Panc1 (cell line): ENCODE measurements at regions not wholly inside any gene's neighbourhood (a gene's known extent, or its start where the extent isn't known, plus 50 kb on each side); places are given as distances from the start of the nearest gene placed in this dataset.

Experiments
- ATAC-seq: fragments of 200-7000 bp; cut with Tn5 transposase; 2 replicates; pipeline ENCODE4 v1.9.1; 2020; ENCODE audit warnings: mild to moderate bottlenecking, moderate library complexity
- BruUV-seq: library from RNA; stranded (reverse); fragments of 400-500 nt; replicated peaks from 2 replicates; lab custom pipeline; 2021; lab: Mats Ljungman, UMichigan
- CTCF ChIA-PET: fragments of 300-600 bp; sonication (Branson Sonifier 250); formaldehyde crosslinking; loops from one replicate; lab custom pipeline; 2022; ENCODE audit warnings: antibody characterized with exemption; lab: Charles Lee
- POLR2A ChIA-PET: fragments of 300-600 bp; sonication (Branson Sonifier 250); formaldehyde crosslinking; loops from one replicate; lab custom pipeline; 2022; ENCODE audit warnings: antibody characterized with exemption; lab: Charles Lee
- DNase-seq: peaks from one replicate; pipeline ENCODE4 v3.0.0-alpha.2; 2010; ENCODE audit warnings: low read depth, low spot score
- H3K27ac ChIP-seq: 2 replicates; pipeline ENCODE4 v1.5.1; 2011; ENCODE audit warnings: mild to moderate bottlenecking, low read length, inconsistent platforms
- H3K27me3 ChIP-seq: fragments of 200-500 bp; sonication (Bioruptor generic); 2 replicates; pipeline ENCODE4 v1.6.0; 2014; ENCODE audit warnings: low read length, inconsistent platforms; ENCODE audit not compliant: control insufficient read depth, insufficient read depth
- H3K36me3 ChIP-seq: fragments of 200-500 bp; sonication (Bioruptor generic); 2 replicates; pipeline ENCODE4 v1.5.1; 2014; ENCODE audit warnings: inconsistent platforms, mild to moderate bottlenecking, low read length, moderate library complexity; ENCODE audit not compliant: control insufficient read depth, insufficient read depth
- H3K4me1 ChIP-seq: 2 replicates; pipeline ENCODE4 v1.5.1; 2011; ENCODE audit warnings: inconsistent platforms, mild to moderate bottlenecking, low read length, moderate library complexity; ENCODE audit not compliant: control insufficient read depth, insufficient read depth
- H3K4me3 ChIP-seq, 2 experiments: 2 replicates each; pipeline ENCODE4 v1.5.1; 2011 to 2012; ENCODE audit warnings: low read depth in 2 of 2, low read length in 2 of 2, mild to moderate bottlenecking in 2 of 2, inconsistent platforms in 1 of 2, moderate library complexity in 1 of 2
- H3K9me3 ChIP-seq: fragments of 200-500 bp; sonication (Bioruptor generic); 2 replicates; pipeline ENCODE4 v1.5.1; 2014; ENCODE audit warnings: low read depth, mild to moderate bottlenecking, inconsistent platforms, low read length, moderate library complexity; ENCODE audit not compliant: control insufficient read depth, insufficient read depth
- CTCF ChIP-seq: fragments of 450-650 bp; IDR thresholded peaks from 2 replicates; pipeline ENCODE4 v1.5.1; 2017; ENCODE audit warnings: mild to moderate bottlenecking
- POLR2AphosphoS5 ChIP-seq: IDR thresholded peaks from 2 replicates; pipeline ENCODE4 v1.6.1; 2012; ENCODE audit warnings: mild to moderate bottlenecking, low read depth, low read length, moderate library complexity
- REST ChIP-seq, 2 experiments: IDR thresholded peaks; 2 replicates each; pipeline ENCODE4 v1.6.1; 2011 to 2012; ENCODE audit warnings: low read depth in 2 of 2, control low read depth in 1 of 2, low read length in 1 of 2, mild to moderate bottlenecking in 1 of 2, moderate library complexity in 1 of 2; ENCODE audit not compliant: insufficient read depth in 1 of 2
- SIN3A ChIP-seq: IDR thresholded peaks from 2 replicates; pipeline ENCODE4 v1.6.1; 2012; ENCODE audit warnings: low read depth, mild to moderate bottlenecking, low read length, moderate library complexity, borderline replicate concordance; ENCODE audit not compliant: insufficient read depth
- TCF7L2 ChIP-seq: IDR thresholded peaks from 2 replicates; pipeline ENCODE4 v1.6.1; 2011; ENCODE audit warnings: mild to moderate bottlenecking, low read depth, low read length, inconsistent platforms
- in situ Hi-C: cut with HindIII; loops from 2 replicates; pipeline ENCODE4 v1.10.0; 2016; ENCODE audit warnings: low sequenced_read_pairs, low pct_unique_long_range_greater_than_20kb
- intact Hi-C: fragments of 100-400 bp; cut with micrococcal nuclease; formaldehyde crosslinking; loops from one replicate; pipeline ENCODE4 v1.10.0; 2022; ENCODE audit not compliant: unreplicated experiment

- DNase-seq, result no peak
- Histone ChIP-seq H3K4me3 (no peak overlapping the region), H3K27ac (no peak overlapping the region), H3K27me3 (no peaks in the 10 kb centered on the region), H3K9me3 (no peaks in the 10 kb centered on the region), H3K4me1 (no peaks in the 10 kb centered on the region), H3K36me3 (no peaks in the 10 kb centered on the region)
- no peak for ATAC-seq
- in situ Hi-C loops (no loop called here), intact Hi-C loops (no loop called here)
- CTCF ChIA-PET, result no interaction called here
- TF ChIP-seq CTCF (no peak), SIN3A (no peak), TCF7L2 (no peak), POLR2AphosphoS5 (no peak), REST (IDR thresholded peaks at IDR 0.05; ENCODE audit: insufficient read depth in 1 of 2, low read depth in 2 of 2, low read length in 1 of 2) (no peak)
- BruUV-seq, result no TSS peak
- POLR2A ChIA-PET, result no interaction called here
Measured at GRCh38 chr15:97686324-97686723, 274.2 kb upstream of the ARRDC4 start.

GRCh38 chr15:97687654-97688053 lies 272.8 kb upstream of the ARRDC4 start:
- Histone ChIP-seq H3K27ac (no peak overlapping the region), H3K27me3 (no peaks in the 10 kb centered on the region), H3K9me3 (no peaks in the 10 kb centered on the region), H3K4me3 (no peak overlapping the region), H3K4me1 (no peaks in the 10 kb centered on the region), H3K36me3 (no peaks in the 10 kb centered on the region)
- CTCF ChIA-PET, result no interaction called here
- POLR2A ChIA-PET, result no interaction called here
- intact Hi-C loops (no loop called here), in situ Hi-C loops (no loop called here)
- BruUV-seq, result no TSS peak
- DNase-seq (no peak), ATAC-seq (no peak)
- TF ChIP-seq REST (IDR thresholded peaks at IDR 0.05; ENCODE audit: insufficient read depth in 1 of 2, low read depth in 2 of 2, low read length in 1 of 2), result no peak
- TF ChIP-seq CTCF, result no peak
- TF ChIP-seq SIN3A, result no peak
- no peak for TF ChIP-seq TCF7L2
- no peak for TF ChIP-seq POLR2AphosphoS5
